Small intestine (tissue), 7 donors: ENCODE measurements at regions not wholly inside any gene's neighbourhood (a gene's known extent, or its start where the extent isn't known, plus 50 kb on each side); places are given as distances from the start of the nearest gene placed in this dataset.

Experiments
- DNase-seq, 2 donors: peaks; one replicate each; pipeline versions ENCODE4 v3.0.0 to v3.0.0-alpha.2; 2013
- FAIRE-seq: peaks from 2 replicates; lab custom pipeline; 2012; peaks lifted over from hg19 to GRCh38; lab: Jason Lieb, UNC
- H3K27ac ChIP-seq, 3 donors: one replicate each; pipeline ENCODE4 v1.5.1; 2013; ENCODE audit warnings: low read length in 2 of 3, mild to moderate bottlenecking in 2 of 3, control low read depth in 1 of 3, inconsistent platforms in 1 of 3, low read depth in 1 of 3, moderate library complexity in 1 of 3
- H3K27me3 ChIP-seq, 3 donors: one replicate each; pipeline ENCODE4 v1.6.1; 2013; ENCODE audit warnings: low read length in 3 of 3, inconsistent platforms in 1 of 3; ENCODE audit not compliant: control insufficient read depth in 3 of 3, insufficient read depth in 3 of 3
- H3K36me3 ChIP-seq, 3 donors: one replicate each; pipeline ENCODE4 v1.6.1; 2013; ENCODE audit warnings: low read length in 3 of 3, inconsistent platforms in 1 of 3, low read depth in 1 of 3, mild to moderate bottlenecking in 1 of 3, moderate library complexity in 1 of 3; ENCODE audit not compliant: control insufficient read depth in 3 of 3, insufficient read depth in 2 of 3
- H3K4me1 ChIP-seq, 3 donors: one replicate each; pipeline ENCODE4 v1.6.1; 2013; ENCODE audit warnings: low read length in 2 of 3, inconsistent platforms in 1 of 3, low read depth in 1 of 3, mild to moderate bottlenecking in 1 of 3, moderate library complexity in 1 of 3; ENCODE audit not compliant: control insufficient read depth in 3 of 3, insufficient read depth in 2 of 3
- H3K4me3 ChIP-seq, 3 donors: one replicate each; pipeline ENCODE4 v1.5.1; 2013; ENCODE audit warnings: low read length in 3 of 3, control low read depth in 1 of 3, inconsistent platforms in 1 of 3, low read depth in 1 of 3, mild to moderate bottlenecking in 1 of 3, moderate library complexity in 1 of 3
- H3K9me3 ChIP-seq, 2 donors: one replicate each; pipeline ENCODE4 v1.6.1; 2013; ENCODE audit warnings: low read depth in 1 of 2, low read length in 1 of 2; ENCODE audit not compliant: control insufficient read depth in 2 of 2, insufficient read depth in 1 of 2
- WGBS, 3 donors: extraction: QIAGEN DNeasy Blood & Tissue Kit; methylation state at CpG; one replicate each; pipeline ENCODE4 v1.1.7; 2013; 5-methylcytosine and 5-hydroxymethylcytosine counted together
- donor health status: healthy with polysubstance abuse.
- donor health status: control.
- donor health status: control.
- donor health status: Bipolar disorder and iron deficiency.
- donor health status: healthy.

DNA sequence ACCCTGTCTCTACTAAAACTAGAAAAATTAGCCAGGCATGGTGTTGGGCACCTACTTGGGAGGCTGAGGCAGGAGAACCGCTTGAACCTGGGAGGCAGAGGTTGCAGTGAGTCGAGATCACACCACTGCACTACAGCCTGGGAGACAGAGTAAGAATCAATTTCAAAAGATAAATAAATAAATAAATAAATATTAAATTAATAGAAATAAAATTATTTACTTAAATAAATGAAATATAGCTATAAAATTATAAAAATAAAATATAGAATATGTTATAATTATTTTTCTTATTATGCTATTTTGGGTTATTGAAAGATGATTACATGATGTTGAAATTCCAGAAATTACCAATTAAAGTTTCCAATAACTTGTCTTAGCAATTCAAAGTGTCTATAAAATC lies 1029.8 kb upstream of the AGA start:
- H3K9me3 ChIP-seq, result no peaks in the 10 kb centered on the region
- H3K27ac ChIP-seq, result no peak overlapping the region
- 82 to 92% (median 90%) methylated on average over 2 of the region's 2 CpGs for WGBS, 3 donors
- H3K4me3 ChIP-seq, result no peak overlapping the region
- H3K27me3 ChIP-seq, result peaks cover 0 to 3% (median 0%) of the 10 kb centered on the region in 3 donors
- H3K36me3 ChIP-seq, result no peaks in the 10 kb centered on the region
- H3K4me1 ChIP-seq, result no peaks in the 10 kb centered on the region
- FAIRE-seq (no peak), DNase-seq (no peak)

DNA sequence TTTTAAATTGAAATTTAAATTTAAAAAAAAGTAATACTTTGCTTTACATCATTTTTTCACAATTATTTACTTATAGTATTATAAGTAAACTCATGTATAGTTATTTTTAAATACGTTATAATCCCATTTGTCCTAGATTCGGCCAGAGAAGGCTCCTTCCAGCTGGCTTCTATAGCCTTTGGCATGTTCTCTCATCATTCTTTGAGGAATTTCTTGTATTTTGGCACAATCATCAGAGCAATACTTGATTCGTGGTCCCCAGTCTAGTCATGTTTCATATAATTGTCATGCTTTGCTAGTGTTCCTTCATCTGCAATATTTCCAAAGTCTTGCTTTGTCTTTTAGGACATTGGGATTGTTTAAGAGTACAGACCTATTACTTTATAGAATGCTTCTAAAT lies 1037.9 kb upstream of the AGA start:
- H3K27me3 ChIP-seq, result no peaks in the 10 kb centered on the region
- no peaks in the 10 kb centered on the region for H3K36me3 ChIP-seq
- DNase-seq (no peak), FAIRE-seq (no peak)
- no peak overlapping the region for H3K27ac ChIP-seq
- H3K4me3 ChIP-seq, result no peak overlapping the region
- WGBS, 3 donors, result 51 to 60% (median 57%) methylated on average over 3 of the region's 3 CpGs
- no peaks in the 10 kb centered on the region for H3K4me1 ChIP-seq
- no peaks in the 10 kb centered on the region for H3K9me3 ChIP-seq

DNA sequence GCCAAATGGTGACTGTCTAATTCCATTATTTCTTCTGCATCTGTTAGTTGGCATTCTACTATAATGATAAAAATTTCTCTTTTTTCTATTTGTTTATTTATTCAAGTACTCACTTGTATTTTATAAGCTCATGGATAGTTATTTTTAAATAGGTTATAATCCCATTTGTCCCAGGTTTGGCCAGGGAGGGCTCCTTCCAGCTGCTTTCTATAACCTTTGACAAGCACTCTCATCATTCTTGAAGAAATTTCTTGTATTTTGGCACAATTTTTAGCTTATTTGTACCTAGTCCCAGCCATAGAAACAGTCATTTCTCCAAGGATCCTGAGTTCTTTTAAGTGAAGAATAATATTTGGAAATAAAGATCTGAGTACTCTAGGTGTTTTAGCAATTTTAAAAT lies 1038.6 kb upstream of the AGA start:
- Histone ChIP-seq H3K36me3 (no peaks in the 10 kb centered on the region), H3K9me3 (no peaks in the 10 kb centered on the region), H3K27me3 (no peaks in the 10 kb centered on the region), H3K4me3 (no peak overlapping the region), H3K4me1 (no peaks in the 10 kb centered on the region), H3K27ac (no peak overlapping the region)
- DNase-seq (no peak), FAIRE-seq (no peak)

DNA sequence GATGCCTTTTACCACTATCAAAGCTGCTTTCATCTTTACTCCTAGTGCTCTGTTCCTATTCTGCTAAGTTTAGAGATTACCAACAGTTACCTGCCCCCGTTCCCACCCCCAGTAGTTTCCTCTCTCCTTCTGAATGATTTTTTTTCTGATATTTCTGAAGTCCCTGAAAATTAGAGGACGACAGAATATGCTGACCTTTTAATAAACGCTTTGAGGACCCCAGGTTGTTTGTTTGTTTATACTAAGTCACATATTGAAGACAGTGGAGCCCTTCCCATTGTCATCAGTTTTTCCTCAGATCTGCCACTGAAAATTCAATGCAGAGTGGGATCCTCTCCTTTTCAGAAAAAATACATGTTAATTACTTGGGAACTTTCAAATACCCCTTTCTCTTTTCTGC lies 1039.3 kb upstream of the AGA start:
- 42 to 56% (median 55%) methylated on average over 2 to 3 of the region's 3 CpGs for WGBS, 3 donors
- FAIRE-seq (no peak), DNase-seq (no peak)
- H3K4me3 ChIP-seq, result no peak overlapping the region
- H3K27ac ChIP-seq, result no peak overlapping the region
- H3K4me1 ChIP-seq, result no peaks in the 10 kb centered on the region
- no peaks in the 10 kb centered on the region for H3K36me3 ChIP-seq
- no peaks in the 10 kb centered on the region for H3K27me3 ChIP-seq
- no peaks in the 10 kb centered on the region for H3K9me3 ChIP-seq

DNA sequence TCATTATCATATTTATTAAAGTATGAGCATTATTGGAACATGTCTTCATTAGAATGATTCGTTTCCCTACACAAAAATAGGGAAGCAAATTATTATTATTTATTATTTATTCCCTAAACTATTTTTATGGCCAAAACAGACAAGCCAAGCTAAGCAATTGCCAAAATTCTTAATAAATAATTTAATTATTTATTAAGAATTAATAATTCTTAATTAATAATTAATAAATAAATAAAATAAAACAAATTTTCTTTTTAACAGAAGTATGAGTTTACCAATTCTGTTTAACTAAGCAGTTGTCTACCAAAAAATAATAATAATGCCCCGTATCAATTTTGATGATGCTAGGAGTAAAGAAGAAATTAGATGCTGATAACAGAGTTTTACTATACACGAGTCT lies 1080.8 kb upstream of the AGA start:
- H3K4me1 ChIP-seq, result no peaks in the 10 kb centered on the region
- no peak overlapping the region for H3K4me3 ChIP-seq
- 65 to 78% (median 73%) methylated on average over 3 of the region's 3 CpGs for WGBS, 3 donors
- no peak for FAIRE-seq
- H3K9me3 ChIP-seq, result no peaks in the 10 kb centered on the region
- H3K36me3 ChIP-seq, result no peaks in the 10 kb centered on the region
- no peak for DNase-seq
- H3K27ac ChIP-seq, result no peak overlapping the region
- no peaks in the 10 kb centered on the region for H3K27me3 ChIP-seq

DNA sequence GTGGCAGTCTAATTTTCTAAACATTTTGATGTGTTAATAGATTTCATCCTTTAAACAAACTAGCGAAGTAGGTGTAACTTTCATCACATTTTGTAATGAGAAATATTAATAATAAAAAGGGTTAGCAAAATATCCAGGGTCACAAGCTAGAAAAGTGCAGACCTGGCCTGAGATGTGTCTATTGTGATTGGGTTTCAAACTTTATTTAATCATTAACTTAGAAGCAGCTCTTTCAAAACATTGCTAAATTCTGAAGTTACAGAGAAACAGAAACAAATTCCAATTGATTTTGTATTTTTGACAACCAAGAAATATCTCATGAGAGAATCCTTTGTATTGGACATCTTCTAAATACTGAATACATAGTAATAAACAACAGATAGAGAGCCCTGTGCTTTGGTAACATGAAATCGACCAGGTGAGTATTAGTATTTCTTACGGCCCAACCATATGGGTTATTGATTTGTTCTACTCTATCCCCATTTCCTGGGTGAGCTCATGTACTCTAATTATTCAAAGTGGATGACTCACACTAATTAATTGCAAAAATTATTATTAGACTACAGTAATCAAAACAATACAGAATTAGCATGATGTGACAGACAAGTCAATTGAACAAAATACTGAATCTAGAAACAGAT lies 1093.8 kb upstream of the AGA start:
- Histone ChIP-seq H3K9me3 (no peaks in the 10 kb centered on the region), H3K4me1 (no peaks in the 10 kb centered on the region), H3K4me3 (no peak overlapping the region), H3K27ac (no peak overlapping the region), H3K36me3 (no peaks in the 10 kb centered on the region), H3K27me3 (no peaks in the 10 kb centered on the region)
- FAIRE-seq (no peak), DNase-seq (no peak)
- WGBS, 3 donors, result 49 to 75% (median 54%) methylated on average over 3 of the region's 3 CpGs

DNA sequence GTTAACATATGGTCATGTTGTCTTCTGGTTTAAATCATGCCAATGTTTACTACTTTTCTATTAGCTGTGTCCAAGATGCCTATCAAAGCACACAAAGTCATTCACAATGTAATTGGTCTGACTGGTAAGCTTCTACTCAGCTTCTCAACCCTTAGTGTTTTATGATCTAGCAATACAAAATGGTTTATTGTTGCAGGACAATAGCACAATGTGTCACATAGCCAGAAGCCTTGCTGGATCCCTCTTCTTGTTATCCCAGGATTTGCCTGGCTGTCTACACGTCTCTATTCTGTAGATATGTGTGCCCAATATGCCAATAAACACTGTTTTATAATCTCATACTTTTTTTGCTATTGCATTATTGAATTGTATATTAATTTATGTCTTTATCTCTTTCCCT lies 1111.0 kb upstream of the AGA start:
- Histone ChIP-seq H3K36me3 (no peaks in the 10 kb centered on the region), H3K4me1 (no peaks in the 10 kb centered on the region), H3K4me3 (no peak overlapping the region), H3K27ac (no peak overlapping the region), H3K9me3 (no peaks in the 10 kb centered on the region), H3K27me3 (no peaks in the 10 kb centered on the region)
- FAIRE-seq (no peak), DNase-seq (no peak)
- WGBS, 3 donors, result 0% methylated on average over 1 of the region's 1 CpG

DNA sequence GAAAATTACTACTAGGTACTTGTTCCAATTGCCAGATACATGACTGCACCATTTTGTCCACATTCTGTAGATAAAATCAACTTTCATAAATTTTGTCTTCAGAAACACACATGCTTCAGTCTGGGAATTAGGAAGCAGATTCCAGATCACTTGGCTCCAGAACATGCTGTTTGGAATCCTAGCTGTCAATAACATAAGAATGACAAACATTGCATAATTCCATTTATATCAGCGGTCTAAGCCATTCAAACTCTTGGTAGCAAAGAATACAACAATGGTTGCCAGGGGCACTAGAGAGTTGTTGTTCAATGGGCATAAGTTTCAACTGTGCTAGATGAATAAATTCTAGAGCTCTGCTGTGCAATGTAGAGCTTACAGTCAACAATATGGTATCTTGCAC lies 1112.1 kb upstream of the AGA start:
- Histone ChIP-seq H3K4me3 (no peak overlapping the region), H3K27me3 (no peaks in the 10 kb centered on the region), H3K36me3 (no peaks in the 10 kb centered on the region), H3K4me1 (no peaks in the 10 kb centered on the region), H3K9me3 (no peaks in the 10 kb centered on the region), H3K27ac (no peak overlapping the region)
- 49 to 61% (median 54%) methylated on average over 1 of the region's 1 CpG for WGBS, 3 donors
- FAIRE-seq (no peak), DNase-seq (no peak)

DNA sequence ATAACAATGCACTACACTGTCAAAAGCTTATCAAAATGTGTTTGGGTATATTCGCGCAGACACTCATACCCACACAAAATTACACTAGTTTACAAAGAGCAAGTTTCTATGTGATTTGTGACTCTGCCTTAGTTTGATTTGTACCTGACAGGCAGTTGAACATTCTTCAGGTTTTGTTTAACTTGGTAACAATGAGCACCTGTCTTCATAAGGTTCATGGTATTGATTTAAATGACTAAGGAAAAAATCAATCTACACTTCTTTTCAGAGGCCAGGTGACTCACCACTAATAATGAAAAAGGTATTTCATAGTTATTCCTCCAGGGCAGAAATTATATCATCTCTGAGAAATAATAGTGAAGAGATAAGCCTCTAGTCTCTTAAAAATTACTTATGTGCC lies 1114.6 kb upstream of the AGA start:
- H3K4me3 ChIP-seq, result no peak overlapping the region
- no peaks in the 10 kb centered on the region for H3K27me3 ChIP-seq
- no peaks in the 10 kb centered on the region for H3K4me1 ChIP-seq
- no peak overlapping the region for H3K27ac ChIP-seq
- FAIRE-seq (no peak), DNase-seq (no peak)
- no peaks in the 10 kb centered on the region for H3K9me3 ChIP-seq
- WGBS, 3 donors, result 26 to 55% (median 32%) methylated on average over 2 of the region's 2 CpGs
- H3K36me3 ChIP-seq, result no peaks in the 10 kb centered on the region
